ENCODE measurements at regions not wholly inside any gene's neighbourhood (a gene's known extent, or its start where the extent isn't known, plus 50 kb on each side); places are given as distances from the start of the nearest gene placed in this dataset.

- CTCF ChIA-PET, result no interaction called here
- POLR2A ChIA-PET, result no interaction called here
- DNase-seq (ENCODE audit: low read depth, low spot score), result no peak
- Histone ChIP-seq H3K4me3 (ENCODE audit: low read depth, low read length) (no peak overlapping the region), H3K27me3 (ENCODE audit: control insufficient read depth, insufficient read depth, low read length) (no peaks in the 10 kb centered on the region), H3K9me3 (ENCODE audit: control insufficient read depth, insufficient read depth, low read length) (peaks cover 8% of the 10 kb centered on the region), H3K27ac (ENCODE audit: low read depth, low read length) (no peak overlapping the region)
- TF ChIP-seq, protein P1, sequence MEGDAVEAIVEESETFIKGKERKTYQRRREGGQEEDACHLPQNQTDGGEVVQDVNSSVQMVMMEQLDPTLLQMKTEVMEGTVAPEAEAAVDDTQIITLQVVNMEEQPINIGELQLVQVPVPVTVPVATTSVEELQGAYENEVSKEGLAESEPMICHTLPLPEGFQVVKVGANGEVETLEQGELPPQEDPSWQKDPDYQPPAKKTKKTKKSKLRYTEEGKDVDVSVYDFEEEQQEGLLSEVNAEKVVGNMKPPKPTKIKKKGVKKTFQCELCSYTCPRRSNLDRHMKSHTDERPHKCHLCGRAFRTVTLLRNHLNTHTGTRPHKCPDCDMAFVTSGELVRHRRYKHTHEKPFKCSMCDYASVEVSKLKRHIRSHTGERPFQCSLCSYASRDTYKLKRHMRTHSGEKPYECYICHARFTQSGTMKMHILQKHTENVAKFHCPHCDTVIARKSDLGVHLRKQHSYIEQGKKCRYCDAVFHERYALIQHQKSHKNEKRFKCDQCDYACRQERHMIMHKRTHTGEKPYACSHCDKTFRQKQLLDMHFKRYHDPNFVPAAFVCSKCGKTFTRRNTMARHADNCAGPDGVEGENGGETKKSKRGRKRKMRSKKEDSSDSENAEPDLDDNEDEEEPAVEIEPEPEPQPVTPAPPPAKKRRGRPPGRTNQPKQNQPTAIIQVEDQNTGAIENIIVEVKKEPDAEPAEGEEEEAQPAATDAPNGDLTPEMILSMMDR (IDR thresholded peaks at IDR 0.05; ENCODE audit: low read depth, low read length), result no peak
Observed at GRCh38 chr11:42571878-42572610, 739.8 kb upstream of the API5 start.

- no peak overlapping the region for H3K27ac ChIP-seq (ENCODE audit: low read depth, low read length)
- TF ChIP-seq, protein P1 (IDR thresholded peaks at IDR 0.05; ENCODE audit: low read depth, low read length), result no peak
- no peak overlapping the region for H3K4me3 ChIP-seq (ENCODE audit: low read depth, low read length)
- POLR2A ChIA-PET, result no interaction called here
- peaks cover 4% of the 10 kb centered on the region for H3K9me3 ChIP-seq (ENCODE audit: control insufficient read depth, insufficient read depth, low read length)
- no peak for DNase-seq (ENCODE audit: low read depth, low spot score)
- CTCF ChIA-PET, result no interaction called here
- no peaks in the 10 kb centered on the region for H3K27me3 ChIP-seq (ENCODE audit: control insufficient read depth, insufficient read depth, low read length)
Observed at GRCh38 chr11:42576318-42576717, 735.5 kb upstream of the API5 start.

DNA sequence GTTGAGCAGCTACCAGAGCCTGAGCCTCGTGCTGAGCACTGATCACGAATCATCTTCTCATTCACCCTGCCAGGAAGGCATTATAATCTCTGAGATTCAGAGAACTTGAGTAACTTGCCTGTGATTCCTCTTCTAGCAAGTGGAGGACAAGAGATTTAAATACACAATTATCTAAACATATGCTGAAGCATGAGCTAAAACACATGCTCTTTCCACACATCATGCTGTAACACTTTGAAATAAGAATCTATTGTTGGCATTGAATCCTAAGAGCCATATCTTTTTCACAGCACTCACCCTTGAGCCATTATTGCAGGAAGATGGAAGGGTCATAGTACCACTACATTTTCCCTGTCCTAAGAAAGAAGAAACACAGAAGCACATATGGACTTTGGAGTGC is 722.5 kb upstream of the API5 start:
- no peak for DNase-seq (ENCODE audit: low read depth, low spot score)
- Histone ChIP-seq H3K27ac (ENCODE audit: low read depth, low read length) (no peak overlapping the region), H3K27me3 (ENCODE audit: control insufficient read depth, insufficient read depth, low read length) (no peaks in the 10 kb centered on the region), H3K9me3 (ENCODE audit: control insufficient read depth, insufficient read depth, low read length) (no peaks in the 10 kb centered on the region), H3K4me3 (ENCODE audit: low read depth, low read length) (no peak overlapping the region)
- ChIA-PET CTCF (no interaction called here), POLR2A (no interaction called here)
- TF ChIP-seq, protein P1 (IDR thresholded peaks at IDR 0.05; ENCODE audit: low read depth, low read length), result no peak

DNA sequence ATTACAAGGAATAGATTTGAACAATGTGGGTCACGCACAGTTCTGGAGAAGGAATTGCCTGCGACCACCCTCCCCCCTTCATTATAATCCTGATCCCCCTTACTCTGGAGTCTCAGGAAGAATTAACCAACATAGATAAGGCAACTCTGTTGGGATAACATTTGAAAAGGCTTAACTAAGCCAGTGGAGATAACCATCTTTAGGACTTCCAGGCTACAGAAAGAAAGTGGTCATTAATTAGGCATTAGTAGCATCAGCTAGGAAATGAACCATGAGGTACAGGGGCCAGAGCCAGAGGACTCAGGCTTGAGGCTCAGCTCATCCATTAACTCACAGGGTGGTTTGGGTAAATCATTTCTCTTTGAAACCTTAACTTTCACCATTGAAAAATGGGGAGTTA is 720.0 kb upstream of the API5 start:
- no peaks in the 10 kb centered on the region for H3K27me3 ChIP-seq (ENCODE audit: control insufficient read depth, insufficient read depth, low read length)
- TF ChIP-seq, protein P1 (IDR thresholded peaks at IDR 0.05; ENCODE audit: low read depth, low read length), result no peak
- H3K4me3 ChIP-seq (ENCODE audit: low read depth, low read length), result no peak overlapping the region
- ChIA-PET CTCF (no interaction called here), POLR2A (no interaction called here)
- H3K9me3 ChIP-seq (ENCODE audit: control insufficient read depth, insufficient read depth, low read length), result peaks cover 6% of the 10 kb centered on the region; the same call in 1 of the 2 replicates
- no peak for DNase-seq (ENCODE audit: low read depth, low spot score)
- H3K27ac ChIP-seq (ENCODE audit: low read depth, low read length), result no peak overlapping the region

DNA sequence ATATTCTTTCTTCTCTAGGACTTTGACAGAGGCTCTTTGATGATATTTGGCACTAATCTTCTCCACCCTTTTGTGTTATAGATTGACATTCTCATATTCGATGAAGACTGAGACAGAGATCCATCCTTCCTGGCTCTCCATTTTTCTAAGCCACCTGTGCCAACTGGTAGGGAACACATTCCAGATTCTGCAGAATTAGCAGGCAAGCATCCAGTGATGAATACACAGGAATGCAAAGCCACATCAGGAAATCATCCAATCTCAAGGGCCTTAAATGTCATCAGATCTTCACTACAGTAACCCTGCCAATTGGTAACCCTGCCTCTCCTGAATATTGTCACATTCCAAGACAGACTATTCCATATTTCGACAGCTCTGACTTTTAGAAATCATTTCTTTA is 718.4 kb upstream of the API5 start:
- ChIA-PET POLR2A (no interaction called here), CTCF (no interaction called here)
- Histone ChIP-seq H3K9me3 (ENCODE audit: control insufficient read depth, insufficient read depth, low read length) (peaks cover 6% of the 10 kb centered on the region; the same call in 1 of the 2 replicates), H3K27me3 (ENCODE audit: control insufficient read depth, insufficient read depth, low read length) (no peaks in the 10 kb centered on the region), H3K27ac (ENCODE audit: low read depth, low read length) (no peak overlapping the region), H3K4me3 (ENCODE audit: low read depth, low read length) (no peak overlapping the region)
- no peak for DNase-seq (ENCODE audit: low read depth, low spot score)
- TF ChIP-seq, protein P1 (IDR thresholded peaks at IDR 0.05; ENCODE audit: low read depth, low read length), result no peak
